ENCODE measurements at regions not wholly inside any gene's neighbourhood (a gene's known extent, or its start where the extent isn't known, plus 50 kb on each side); places are given as distances from the start of the nearest gene placed in this dataset.

DNA sequence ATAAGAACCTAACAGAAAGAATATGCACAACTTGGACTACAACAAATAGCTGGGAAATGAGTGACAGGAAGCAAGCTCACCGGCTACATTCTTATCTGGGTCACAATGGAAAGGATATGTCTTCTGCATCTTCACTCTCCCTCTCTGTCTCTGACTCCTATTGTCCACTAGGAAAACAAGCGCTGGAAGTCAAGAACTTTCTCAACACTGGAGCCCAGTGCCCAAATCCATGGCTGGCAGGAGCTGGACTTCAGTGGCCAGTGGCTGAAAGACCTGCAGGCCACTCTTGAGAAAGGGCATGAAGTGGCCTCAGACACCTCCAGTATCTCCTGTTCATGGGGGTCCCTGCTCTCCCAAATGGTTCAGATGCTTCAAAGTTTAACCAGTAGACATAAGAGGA lies 62.0 kb downstream of the FAM50B start:
- no TSS peak for BruUV-seq (replicated peaks)
- no CpG with 5 or more reads among the region's 2 CpGs for WGBS, 2 experiments (ENCODE audit: extremely low coverage in 2 of 2, insufficient read length in 1 of 2)

More for the DNA sequence above, 62.0 kb downstream of the FAM50B start:
- peak overlapping the region; percentile 61; the same call in 1 of the 2 replicates for H3K23ac ChIP-seq (ENCODE audit: low read depth, low read length)
- TF ChIP-seq CHD1 (IDR thresholded peaks at IDR 0.05; ENCODE audit: low read depth, low read length) = no peak
- TF ChIP-seq MAFK (IDR thresholded peaks at IDR 0.05; ENCODE audit: low read depth, low read length) = no peak
- TF ChIP-seq, protein P1, sequence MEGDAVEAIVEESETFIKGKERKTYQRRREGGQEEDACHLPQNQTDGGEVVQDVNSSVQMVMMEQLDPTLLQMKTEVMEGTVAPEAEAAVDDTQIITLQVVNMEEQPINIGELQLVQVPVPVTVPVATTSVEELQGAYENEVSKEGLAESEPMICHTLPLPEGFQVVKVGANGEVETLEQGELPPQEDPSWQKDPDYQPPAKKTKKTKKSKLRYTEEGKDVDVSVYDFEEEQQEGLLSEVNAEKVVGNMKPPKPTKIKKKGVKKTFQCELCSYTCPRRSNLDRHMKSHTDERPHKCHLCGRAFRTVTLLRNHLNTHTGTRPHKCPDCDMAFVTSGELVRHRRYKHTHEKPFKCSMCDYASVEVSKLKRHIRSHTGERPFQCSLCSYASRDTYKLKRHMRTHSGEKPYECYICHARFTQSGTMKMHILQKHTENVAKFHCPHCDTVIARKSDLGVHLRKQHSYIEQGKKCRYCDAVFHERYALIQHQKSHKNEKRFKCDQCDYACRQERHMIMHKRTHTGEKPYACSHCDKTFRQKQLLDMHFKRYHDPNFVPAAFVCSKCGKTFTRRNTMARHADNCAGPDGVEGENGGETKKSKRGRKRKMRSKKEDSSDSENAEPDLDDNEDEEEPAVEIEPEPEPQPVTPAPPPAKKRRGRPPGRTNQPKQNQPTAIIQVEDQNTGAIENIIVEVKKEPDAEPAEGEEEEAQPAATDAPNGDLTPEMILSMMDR (conservative IDR thresholded peaks at IDR 0.05; ENCODE audit: low read depth, low read length) = no peak
- TF ChIP-seq, protein P2, sequence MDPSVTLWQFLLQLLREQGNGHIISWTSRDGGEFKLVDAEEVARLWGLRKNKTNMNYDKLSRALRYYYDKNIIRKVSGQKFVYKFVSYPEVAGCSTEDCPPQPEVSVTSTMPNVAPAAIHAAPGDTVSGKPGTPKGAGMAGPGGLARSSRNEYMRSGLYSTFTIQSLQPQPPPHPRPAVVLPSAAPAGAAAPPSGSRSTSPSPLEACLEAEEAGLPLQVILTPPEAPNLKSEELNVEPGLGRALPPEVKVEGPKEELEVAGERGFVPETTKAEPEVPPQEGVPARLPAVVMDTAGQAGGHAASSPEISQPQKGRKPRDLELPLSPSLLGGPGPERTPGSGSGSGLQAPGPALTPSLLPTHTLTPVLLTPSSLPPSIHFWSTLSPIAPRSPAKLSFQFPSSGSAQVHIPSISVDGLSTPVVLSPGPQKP (IDR thresholded peaks at IDR 0.05; ENCODE audit: borderline replicate concordance, low read depth, low read length) = no peak
- no peak for TF ChIP-seq MXI1 (IDR thresholded peaks at IDR 0.05; ENCODE audit: borderline replicate concordance, low read depth, low read length)
- no peaks in the 10 kb centered on the region for H3K36me3 ChIP-seq (ENCODE audit: control insufficient read depth, insufficient read depth, low read length)
- H2AFZ ChIP-seq (replicated peaks; ENCODE audit: low read length, poor library complexity) = no peak overlapping the region
- no peak overlapping the region for H3K27ac ChIP-seq (ENCODE audit: insufficient read depth, low read length)
- no peaks in the 10 kb centered on the region for H3K27me3 ChIP-seq (ENCODE audit: control insufficient read depth, insufficient read depth, low read length)
- H3K4me1 ChIP-seq (ENCODE audit: control insufficient read depth, insufficient read depth, low read length) = peaks cover 17% of the 10 kb centered on the region
- intact Hi-C loops (cut with micrococcal nuclease) (no loop called here), in situ Hi-C loops (cut with MboI; ENCODE audit: low sequenced_read_pairs) (no loop called here), dilution Hi-C loops (cut with HindIII; ENCODE audit: low sequenced_read_pairs, unreplicated experiment) (no loop called here)
- no peak overlapping the region for H2AK9ac ChIP-seq (replicated peaks; ENCODE audit: low read depth, low read length, poor library complexity)
- H3K79me1 ChIP-seq (ENCODE audit: low read depth in 1 of 2, low read length in 2 of 2) = no peaks in the 10 kb centered on the region
- peak overlapping the region; percentile 50 for H4K5ac ChIP-seq (ENCODE audit: low read depth, low read length)
- H4K91ac ChIP-seq (ENCODE audit: insufficient read depth, low read depth, low read length) = peak overlapping the region; percentile 68; the same call in 1 of the 2 replicates
- no peak overlapping the region for H3K4me3 ChIP-seq (ENCODE audit: insufficient read depth, low read depth, low read length)
- H2BK20ac ChIP-seq (ENCODE audit: low read depth, low read length) = peak overlapping the region; percentile 30
- no peaks in the 10 kb centered on the region for H3K9me3 ChIP-seq (ENCODE audit: control insufficient read depth, insufficient read depth, low read length)
- peak overlapping the region; percentile 63 for H2BK5ac ChIP-seq (ENCODE audit: low read depth, low read length, poor library complexity, severe bottlenecking)
- H3K4me2 ChIP-seq (ENCODE audit: low read depth, low read length) = peak overlapping the region; percentile 53
- peak overlapping the region; percentile 17 for H2AK5ac ChIP-seq (ENCODE audit: low read depth, low read length)
- peak overlapping the region; percentile 71 for H3K18ac ChIP-seq (ENCODE audit: low read depth, low read length)
- H4K8ac ChIP-seq (ENCODE audit: low read depth in 2 of 2, low read length in 2 of 2) = peak overlapping the region in 1 of 2 experiments; percentile 64; a peak in 2 of 4 replicates
- H4K20me1 ChIP-seq (ENCODE audit: insufficient read depth, low read length) = peaks cover 6% of the 10 kb centered on the region; the same call in 1 of the 2 replicates
- H3K4ac ChIP-seq (ENCODE audit: low read depth, low read length) = peak overlapping the region; percentile 82
- peak overlapping the region; percentile 82 for H2BK120ac ChIP-seq (ENCODE audit: low read depth, low read length)
- H2BK15ac ChIP-seq (ENCODE audit: low read depth, low read length) = peak overlapping the region; percentile 57; the same call in 2 of the 3 replicates
- H3K9me1 ChIP-seq (ENCODE audit: insufficient read depth, low read length) = peaks cover 12% of the 10 kb centered on the region
- ChIA-PET CTCF (no interaction called here), POLR2A (ENCODE audit: unreplicated experiment) (no interaction called here)
- no peak overlapping the region for H3K56ac ChIP-seq (ENCODE audit: extremely low read depth, insufficient read depth, low read length)
- no peak for DNase-seq
- H3K14ac ChIP-seq (replicated peaks; ENCODE audit: low read depth, low read length) = peak overlapping the region; percentile 46
- peak overlapping the region; percentile 25; the same call in 1 of the 2 replicates for H3K9ac ChIP-seq (ENCODE audit: low read depth, low read length)
- no peak for ATAC-seq (ENCODE audit: low read depth)

All from IMR-90 (cell line).